ENCODE measurements at regions not wholly inside any gene's neighbourhood (a gene's known extent, or its start where the extent isn't known, plus 50 kb on each side); places are given as distances from the start of the nearest gene placed in this dataset.

DNA sequence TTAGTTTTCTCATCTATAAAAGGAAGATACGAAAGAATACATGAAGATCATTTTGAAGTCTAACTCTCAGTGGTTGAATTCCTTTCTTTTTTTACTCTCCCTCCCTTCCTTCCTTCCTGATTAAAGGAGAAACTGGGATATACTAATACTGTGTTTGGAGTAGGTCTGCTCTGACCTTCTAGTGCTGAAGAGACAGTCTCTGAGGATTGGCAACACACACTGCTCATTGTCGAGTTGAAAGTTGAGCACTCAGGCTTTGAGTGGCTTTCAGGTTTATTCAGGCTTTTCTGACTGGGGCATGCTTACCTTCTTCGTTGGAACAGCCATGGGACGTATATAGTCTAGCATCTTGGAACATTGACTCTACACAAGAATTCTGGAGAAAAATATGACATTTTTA lies 86.9 kb upstream of the RPS23 start:
- no peaks in the 10 kb centered on the region for H3K36me3 ChIP-seq (ENCODE audit: control insufficient read depth in 2 of 4, insufficient read depth in 4 of 4, low read length in 3 of 4)
- H4K91ac ChIP-seq (replicated peaks; ENCODE audit: insufficient read length, low read length): no peak overlapping the region
- H3K27me3 ChIP-seq (replicated peaks in 1 of 4; ENCODE audit: control insufficient read depth in 3 of 4, extremely low read depth in 1 of 4, insufficient read depth in 3 of 4, low read length in 3 of 4): no peaks in the 10 kb centered on the region
- H4K8ac ChIP-seq (ENCODE audit: extremely low read depth, insufficient read depth, low read length): no peak overlapping the region
- H3K9ac ChIP-seq (replicated peaks in 1 of 4; ENCODE audit: extremely low read depth in 1 of 4, low read depth in 3 of 4, low read length in 3 of 4): no peak overlapping the region
- H3K56ac ChIP-seq (replicated peaks; ENCODE audit: insufficient read length, low read depth, low read length): no peak overlapping the region
- no peak overlapping the region for H3K14ac ChIP-seq (ENCODE audit: insufficient read length)
- H3K23me2 ChIP-seq (ENCODE audit: low read depth, low read length): no peaks in the 10 kb centered on the region
- no peak overlapping the region for H3K4me3 ChIP-seq (ENCODE audit: extremely low read depth in 1 of 4, insufficient read depth in 2 of 4, low read depth in 3 of 4, low read length in 4 of 4)
- no peaks in the 10 kb centered on the region for H3K9me3 ChIP-seq (ENCODE audit: insufficient read depth in 2 of 2, low read depth in 1 of 2, low read length in 1 of 2)
- no peak overlapping the region for H3K27ac ChIP-seq (ENCODE audit: low read depth, low read length)
- H2AK5ac ChIP-seq (ENCODE audit: low read depth, low read length): no peak overlapping the region
- H3K79me1 ChIP-seq (ENCODE audit: low read depth, low read length): no peaks in the 10 kb centered on the region
- no peak for DNase-seq (ENCODE audit: low read depth in 1 of 2, low spot score in 2 of 2)
- H3K79me2 ChIP-seq (ENCODE audit: control insufficient read depth in 1 of 2, insufficient read depth in 2 of 2, low read length in 2 of 2): no peaks in the 10 kb centered on the region
- H3K18ac ChIP-seq (ENCODE audit: extremely low read depth, low read length): no peak overlapping the region
- H2BK20ac ChIP-seq (ENCODE audit: low read length): no peak overlapping the region
- no peak overlapping the region for H2BK12ac ChIP-seq (ENCODE audit: low read depth, low read length)
- no peak for FAIRE-seq
- CTCF ChIA-PET (ENCODE audit: partially characterized antibody): interaction anchor here (1.0 to 8.6 kb wide), 6 partner anchors 9 to 1202 kb away, joined by 3 to 87 read pairs (median 3); no protein-coding TSS in a partner anchor
- POLR2A ChIA-PET (ENCODE audit: partially characterized antibody): no interaction called here
- no peak overlapping the region for H2BK5ac ChIP-seq (ENCODE audit: low read depth, low read length)
- no peaks in the 10 kb centered on the region for H4K20me1 ChIP-seq (replicated peaks in 1 of 2; ENCODE audit: control insufficient read depth in 1 of 2, insufficient read depth in 2 of 2, low read length in 2 of 2)
- no peak overlapping the region for H3K4ac ChIP-seq (replicated peaks; ENCODE audit: insufficient read length, low read depth, low read length)
- H3K23ac ChIP-seq (ENCODE audit: insufficient read length): no peak overlapping the region
- no peak overlapping the region for H2BK120ac ChIP-seq (replicated peaks; ENCODE audit: low read depth, low read length)
- H3K4me2 ChIP-seq (ENCODE audit: insufficient read depth in 1 of 2, low read depth in 2 of 2, low read length in 2 of 2): no peak overlapping the region
- WGBS, 2 experiments (ENCODE audit: extremely low coverage in 1 of 2, insufficient coverage in 1 of 2, insufficient read length in 1 of 2, insufficient replicate concordance in 2 of 2, low coverage in 1 of 2, low lambda C conversion rate in 2 of 2, missing lambda C conversion rate in 1 of 2): 83% methylated on average over 4 of the region's 4 CpGs; no CpG with 5 or more reads in 1 of the 2 experiments
- H2AFZ ChIP-seq (ENCODE audit: low read length): peak overlapping the region; percentile 85; the same call in 1 of the 2 replicates
- TF ChIP-seq NANOG (IDR thresholded peaks at IDR 0.05; ENCODE audit: insufficient read depth, low read depth, low read length, poor library complexity, severe bottlenecking) (no peak), SP1 (IDR thresholded peaks at IDR 0.05; ENCODE audit: low read depth, low read length) (no peak), TAF7 (optimal IDR thresholded peaks at IDR 0.05; ENCODE audit: borderline replicate concordance, low read depth, low read length) (no peak), HDAC2 (IDR thresholded peaks at IDR 0.05; ENCODE audit: borderline replicate concordance in 1 of 2, low read depth in 2 of 2, low read length in 2 of 2) (no peak), BACH1 (IDR thresholded peaks at IDR 0.05; ENCODE audit: low read length) (no peak), YY1 (IDR thresholded peaks at IDR 0.05; ENCODE audit: low read depth, low read length) (no peak), BRCA1 (IDR thresholded peaks at IDR 0.05; ENCODE audit: low read depth, low read length) (no peak)
- TF ChIP-seq, protein P1, sequence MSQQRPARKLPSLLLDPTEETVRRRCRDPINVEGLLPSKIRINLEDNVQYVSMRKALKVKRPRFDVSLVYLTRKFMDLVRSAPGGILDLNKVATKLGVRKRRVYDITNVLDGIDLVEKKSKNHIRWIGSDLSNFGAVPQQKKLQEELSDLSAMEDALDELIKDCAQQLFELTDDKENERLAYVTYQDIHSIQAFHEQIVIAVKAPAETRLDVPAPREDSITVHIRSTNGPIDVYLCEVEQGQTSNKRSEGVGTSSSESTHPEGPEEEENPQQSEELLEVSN (IDR thresholded peaks at IDR 0.05): no peak
- TF ChIP-seq, protein P2, sequence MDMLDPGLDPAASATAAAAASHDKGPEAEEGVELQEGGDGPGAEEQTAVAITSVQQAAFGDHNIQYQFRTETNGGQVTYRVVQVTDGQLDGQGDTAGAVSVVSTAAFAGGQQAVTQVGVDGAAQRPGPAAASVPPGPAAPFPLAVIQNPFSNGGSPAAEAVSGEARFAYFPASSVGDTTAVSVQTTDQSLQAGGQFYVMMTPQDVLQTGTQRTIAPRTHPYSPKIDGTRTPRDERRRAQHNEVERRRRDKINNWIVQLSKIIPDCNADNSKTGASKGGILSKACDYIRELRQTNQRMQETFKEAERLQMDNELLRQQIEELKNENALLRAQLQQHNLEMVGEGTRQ (IDR thresholded peaks at IDR 0.05; ENCODE audit: low read length): no peak
- TF ChIP-seq, protein P3, sequence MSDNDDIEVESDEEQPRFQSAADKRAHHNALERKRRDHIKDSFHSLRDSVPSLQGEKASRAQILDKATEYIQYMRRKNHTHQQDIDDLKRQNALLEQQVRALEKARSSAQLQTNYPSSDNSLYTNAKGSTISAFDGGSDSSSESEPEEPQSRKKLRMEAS (IDR thresholded peaks at IDR 0.05): no peak
- H2BK15ac ChIP-seq (ENCODE audit: low read length): no peak overlapping the region
- H3K4me1 ChIP-seq (replicated peaks in 1 of 4; ENCODE audit: control insufficient read depth in 3 of 4, insufficient read depth in 4 of 4, low read length in 3 of 4): no peaks in the 10 kb centered on the region
- no peak overlapping the region for H4K5ac ChIP-seq (ENCODE audit: insufficient read length, low read depth, low read length)

Data from H1 (cell line).